Neural progenitor cell (in vitro differentiated cells): ENCODE measurements at regions not wholly inside any gene's neighbourhood (a gene's known extent, or its start where the extent isn't known, plus 50 kb on each side); places are given as distances from the start of the nearest gene placed in this dataset.

Source experiments
- DNase-seq: peaks from one replicate; pipeline ENCODE4 v3.0.0-alpha.2; 2016; ENCODE audit warnings: low spot score
- H2AFZ ChIP-seq: fragments of 200-600 bp; sonication (generic); replicated peaks from 2 replicates; pipeline ENCODE4 v1.6.1; 2016; ENCODE audit warnings: antibody characterized with exemption
- H3F3A ChIP-seq: fragments of 200-600 bp; sonication (generic); 2 replicates; pipeline ENCODE4 v1.6.1; 2016; ENCODE audit warnings: antibody characterized with exemption, low read depth
- H3K27ac ChIP-seq: fragments of 200-600 bp; sonication (generic); 2 replicates; pipeline ENCODE4 v1.5.1; 2016; ENCODE audit warnings: mild to moderate bottlenecking
- H3K27me3 ChIP-seq: fragments of 200-600 bp; sonication (generic); 2 replicates; pipeline ENCODE4 v1.6.1; 2016; ENCODE audit warnings: mild to moderate bottlenecking, moderate library complexity
- H3K36me3 ChIP-seq: fragments of 200-600 bp; sonication (generic); 2 replicates; pipeline ENCODE4 v1.5.1; 2016
- H3K4me1 ChIP-seq: fragments of 200-600 bp; sonication (generic); 2 replicates; pipeline ENCODE4 v1.6.1; 2016; ENCODE audit warnings: mixed run types
- H3K4me2 ChIP-seq: fragments of 200-600 bp; sonication (generic); 2 replicates; pipeline ENCODE4 v1.6.1; 2016
- H3K4me3 ChIP-seq: fragments of 200-600 bp; sonication (generic); 2 replicates; pipeline ENCODE4 v1.5.1; 2016
- H3K79me2 ChIP-seq: fragments of 200-600 bp; sonication (generic); 2 replicates; pipeline ENCODE4 v1.6.1; 2016; ENCODE audit warnings: low read depth
- H3K9ac ChIP-seq: fragments of 200-600 bp; sonication (generic); 2 replicates; pipeline ENCODE4 v1.6.1; 2016
- H3K9me3 ChIP-seq: fragments of 200-600 bp; sonication (generic); 2 replicates; pipeline ENCODE4 v1.5.1; 2016; ENCODE audit warnings: low read depth
- H4K20me1 ChIP-seq: fragments of 200-600 bp; sonication (generic); 2 replicates; pipeline ENCODE4 v1.6.1; 2016; ENCODE audit warnings: low read depth
- H3K27ac Mint-ChIP-seq: 3 replicates; pipeline ENCODE4 v1.8.0; 2021; ENCODE audit warnings: mixed read lengths
- H3K27me3 Mint-ChIP-seq: 2 replicates; pipeline ENCODE4 v1.8.0; 2022; ENCODE audit warnings: low read depth, mild to moderate bottlenecking, inconsistent platforms, moderate library complexity, mixed read lengths; ENCODE audit not compliant: insufficient read depth
- H3K36me3 Mint-ChIP-seq: 3 replicates; pipeline ENCODE4 v1.8.0; 2021; ENCODE audit warnings: mixed read lengths
- H3K4me1 Mint-ChIP-seq: 3 replicates; pipeline ENCODE4 v1.8.0; 2021; ENCODE audit warnings: mixed read lengths
- H3K4me3 Mint-ChIP-seq: 3 replicates; pipeline ENCODE4 v1.8.0; 2021; ENCODE audit warnings: mild to moderate bottlenecking, moderate library complexity, mixed read lengths
- H3K9me3 Mint-ChIP-seq: 3 replicates; pipeline ENCODE4 v1.8.0; 2020; ENCODE audit warnings: mixed read lengths
- EZH2 ChIP-seq: fragments of 200-600 bp; sonication (generic); IDR thresholded peaks from 2 replicates; pipeline ENCODE4 v1.6.1; 2017; ENCODE audit warnings: antibody characterized with exemption, mild to moderate bottlenecking, moderate library complexity
- EZH2phosphoT487 ChIP-seq: fragments of 200-600 bp; sonication (generic); IDR thresholded peaks from 2 replicates; pipeline ENCODE4 v1.6.1; 2017; ENCODE audit warnings: antibody characterized with exemption
- TF ChIP-seq, protein P1 (sequence below): fragments of 200-600 bp; sonication (generic); IDR thresholded peaks from 2 replicates; pipeline ENCODE4 v1.5.1; 2017; ENCODE audit warnings: antibody characterized with exemption, mild to moderate bottlenecking

GRCh38 chr5:148912146-148912545 lies 85.7 kb downstream of the ADRB2 start:
- Mint-ChIP-seq H3K27ac (no peak overlapping the region), H3K4me3 (no peak overlapping the region), H3K36me3 (no peaks in the 10 kb centered on the region), H3K4me1 (peaks cover 15% of the 10 kb centered on the region), H3K27me3 (no peaks in the 10 kb centered on the region), H3K9me3 (no peaks in the 10 kb centered on the region)
- Histone ChIP-seq H3K4me1 (peaks cover 13% of the 10 kb centered on the region), H3K27me3 (no peaks in the 10 kb centered on the region), H3K9me3 (no peaks in the 10 kb centered on the region), H3K4me3 (no peak overlapping the region), H3F3A (no peaks in the 10 kb centered on the region), H4K20me1 (no peaks in the 10 kb centered on the region), H3K9ac (no peak overlapping the region), H3K4me2 (peak overlapping the region; percentile 3), H2AFZ (peak overlapping the region; percentile 11), H3K27ac (no peak overlapping the region), H3K36me3 (no peaks in the 10 kb centered on the region), H3K79me2 (no peaks in the 10 kb centered on the region)
- DNase-seq, result no peak
- TF ChIP-seq EZH2, result no peak
- no peak for TF ChIP-seq EZH2phosphoT487
- TF ChIP-seq, protein P1, sequence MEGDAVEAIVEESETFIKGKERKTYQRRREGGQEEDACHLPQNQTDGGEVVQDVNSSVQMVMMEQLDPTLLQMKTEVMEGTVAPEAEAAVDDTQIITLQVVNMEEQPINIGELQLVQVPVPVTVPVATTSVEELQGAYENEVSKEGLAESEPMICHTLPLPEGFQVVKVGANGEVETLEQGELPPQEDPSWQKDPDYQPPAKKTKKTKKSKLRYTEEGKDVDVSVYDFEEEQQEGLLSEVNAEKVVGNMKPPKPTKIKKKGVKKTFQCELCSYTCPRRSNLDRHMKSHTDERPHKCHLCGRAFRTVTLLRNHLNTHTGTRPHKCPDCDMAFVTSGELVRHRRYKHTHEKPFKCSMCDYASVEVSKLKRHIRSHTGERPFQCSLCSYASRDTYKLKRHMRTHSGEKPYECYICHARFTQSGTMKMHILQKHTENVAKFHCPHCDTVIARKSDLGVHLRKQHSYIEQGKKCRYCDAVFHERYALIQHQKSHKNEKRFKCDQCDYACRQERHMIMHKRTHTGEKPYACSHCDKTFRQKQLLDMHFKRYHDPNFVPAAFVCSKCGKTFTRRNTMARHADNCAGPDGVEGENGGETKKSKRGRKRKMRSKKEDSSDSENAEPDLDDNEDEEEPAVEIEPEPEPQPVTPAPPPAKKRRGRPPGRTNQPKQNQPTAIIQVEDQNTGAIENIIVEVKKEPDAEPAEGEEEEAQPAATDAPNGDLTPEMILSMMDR, result no peak

- DNase-seq, result peak; percentile 87
- H3K27me3 ChIP-seq, result no peaks in the 10 kb centered on the region
- no peak overlapping the region for H3K4me3 ChIP-seq
- no peaks in the 10 kb centered on the region for H3K27me3 Mint-ChIP-seq
- peak overlapping the region; percentile 3 for H3K4me2 ChIP-seq
- no peaks in the 10 kb centered on the region for H4K20me1 ChIP-seq
- H3K9ac ChIP-seq, result no peak overlapping the region
- H3K36me3 ChIP-seq, result no peaks in the 10 kb centered on the region
- H3K9me3 ChIP-seq, result no peaks in the 10 kb centered on the region
- H3K79me2 ChIP-seq, result no peaks in the 10 kb centered on the region
- peak overlapping the region; percentile 17 for H3K27ac ChIP-seq
- peak overlapping the region; percentile 11 for H2AFZ ChIP-seq
- H3K36me3 Mint-ChIP-seq, result no peaks in the 10 kb centered on the region
- no peaks in the 10 kb centered on the region for H3K9me3 Mint-ChIP-seq
- H3K27ac Mint-ChIP-seq, result peak overlapping the region; percentile 5
- H3F3A ChIP-seq, result no peaks in the 10 kb centered on the region
- H3K4me1 ChIP-seq, result peaks cover 13% of the 10 kb centered on the region
- no peak overlapping the region for H3K4me3 Mint-ChIP-seq
- TF ChIP-seq, protein P1, result peak; percentile 39
- TF ChIP-seq EZH2, result no peak
- no peak for TF ChIP-seq EZH2phosphoT487
- H3K4me1 Mint-ChIP-seq, result peaks cover 15% of the 10 kb centered on the region
Measured at GRCh38 chr5:148912714-148913398, 86.4 kb downstream of the ADRB2 start.

GRCh38 chr5:148913493-148913892 lies 87.1 kb downstream of the ADRB2 start:
- DNase-seq, result no peak
- Histone ChIP-seq H3K27me3 (no peaks in the 10 kb centered on the region), H3F3A (no peaks in the 10 kb centered on the region), H4K20me1 (no peaks in the 10 kb centered on the region), H3K79me2 (no peaks in the 10 kb centered on the region), H3K4me3 (no peak overlapping the region), H3K27ac (no peak overlapping the region), H3K4me1 (peaks cover 13% of the 10 kb centered on the region), H3K9ac (no peak overlapping the region), H2AFZ (no peak overlapping the region), H3K36me3 (no peaks in the 10 kb centered on the region), H3K9me3 (no peaks in the 10 kb centered on the region), H3K4me2 (no peak overlapping the region)
- no peak overlapping the region for H3K4me3 Mint-ChIP-seq
- no peaks in the 10 kb centered on the region for H3K9me3 Mint-ChIP-seq
- no peaks in the 10 kb centered on the region for H3K36me3 Mint-ChIP-seq
- no peak overlapping the region for H3K27ac Mint-ChIP-seq
- TF ChIP-seq, protein P1, result no peak
- no peak for TF ChIP-seq EZH2phosphoT487
- TF ChIP-seq EZH2, result no peak
- H3K4me1 Mint-ChIP-seq, result peaks cover 15% of the 10 kb centered on the region
- H3K27me3 Mint-ChIP-seq, result no peaks in the 10 kb centered on the region
